Upper lobe of right lung (tissue), 1 donor: ENCODE measurements at regions not wholly inside any gene's neighbourhood (a gene's known extent, or its start where the extent isn't known, plus 50 kb on each side); places are given as distances from the start of the nearest gene placed in this dataset.
A peak's percentile ranks its signal among the peaks of the same experiment; 100 is the strongest.
"Not testable (repeated sequence)": the region's sequence is repeated elsewhere in the genome, so short reads cannot be mapped to it uniquely, and the experiment has no call there.

ENCODE experiments used
- ATAC-seq: fragments of 200-7000 bp; cut with Tn5 transposase; one replicate; pipeline ENCODE4 v1.9.1; 2020; ENCODE audit warnings: mild to moderate bottlenecking, moderate library complexity
- DNase-seq: peaks from one replicate; pipeline ENCODE4 v3.0.0-alpha.2; 2020
- H3K27ac ChIP-seq: fragments of 200-600 bp; one replicate; pipeline ENCODE4 v1.8.0; 2022
- H3K27me3 ChIP-seq: fragments of 200-600 bp; one replicate; pipeline ENCODE4 v1.8.0; 2022; ENCODE audit warnings: mild to moderate bottlenecking
- H3K36me3 ChIP-seq: fragments of 200-600 bp; one replicate; pipeline ENCODE4 v1.8.0; 2022
- H3K4me1 ChIP-seq: fragments of 200-600 bp; one replicate; pipeline ENCODE4 v1.8.0; 2022
- H3K4me3 ChIP-seq: fragments of 200-600 bp; one replicate; pipeline ENCODE4 v1.8.0; 2022; ENCODE audit warnings: mild to moderate bottlenecking
- H3K9me3 ChIP-seq: fragments of 200-600 bp; one replicate; pipeline ENCODE4 v1.8.0; 2022
- intact Hi-C: fragments of 100-400 bp; cut with DNase I; formaldehyde crosslinking; loops from one replicate; pipeline ENCODE4 v1.11.0; 2022
- donor health status: DM: no; HTN: yes; CAD: no; lungs with severe emphysema.

GRCh38 chr10:46773897-46774236 is 137.4 kb upstream of the PTPN20 start:
- H3K4me1 ChIP-seq, H3K4me3 ChIP-seq, H3K27me3 ChIP-seq, ATAC-seq, intact Hi-C loops, DNase-seq, H3K36me3 ChIP-seq, H3K9me3 ChIP-seq, H3K27ac ChIP-seq: not testable (repeated sequence)

- H3K36me3 ChIP-seq, H3K4me1 ChIP-seq, H3K27ac ChIP-seq, H3K4me3 ChIP-seq, H3K9me3 ChIP-seq, H3K27me3 ChIP-seq, intact Hi-C loops, DNase-seq: not testable (repeated sequence)
- peak; percentile 27 for ATAC-seq
Measured at GRCh38 chr10:46774366-46774765, 136.9 kb upstream of the PTPN20 start.

DNA sequence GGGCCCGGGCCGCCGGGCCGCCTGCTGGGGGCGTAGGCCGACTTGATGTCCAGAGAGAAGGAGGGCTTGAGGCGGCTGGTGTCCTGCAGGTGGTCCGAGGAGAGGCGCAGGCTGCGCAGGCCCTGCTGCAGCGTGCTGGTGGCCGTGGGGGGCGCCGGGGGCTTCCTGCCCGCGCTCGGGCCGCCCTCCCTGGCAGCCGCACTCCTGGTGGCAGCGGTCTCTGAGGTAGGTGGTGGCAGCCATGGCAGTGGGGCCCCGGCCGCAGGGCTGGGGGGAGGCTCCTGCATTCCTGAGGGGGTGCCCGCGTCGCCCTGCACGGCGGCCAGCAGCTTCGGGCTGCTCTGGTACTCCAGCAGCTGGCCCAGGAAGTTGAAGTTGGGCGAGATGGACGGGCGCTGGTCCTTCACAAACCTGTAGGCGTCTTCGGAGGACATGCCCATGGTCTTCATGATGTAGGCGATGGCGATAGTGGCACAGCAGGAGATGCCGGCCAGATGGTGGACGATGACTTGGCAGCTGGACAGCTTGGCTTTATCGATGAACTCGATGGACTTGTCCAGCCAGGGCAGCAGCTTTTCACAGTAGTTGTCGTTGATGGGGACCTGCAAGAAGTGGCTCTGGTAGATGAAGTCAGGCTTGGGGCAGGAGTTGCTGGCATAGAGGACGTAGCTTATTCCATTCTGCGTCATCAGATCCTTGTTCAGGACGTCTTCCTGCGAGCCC is 136.1 kb upstream of the PTPN20 start:
- H3K4me3 ChIP-seq, H3K36me3 ChIP-seq, H3K27ac ChIP-seq, DNase-seq, intact Hi-C loops, H3K27me3 ChIP-seq, H3K4me1 ChIP-seq, H3K9me3 ChIP-seq: not testable (repeated sequence)
- peak; percentile 13 for ATAC-seq

- H3K4me3 ChIP-seq, H3K36me3 ChIP-seq, DNase-seq, H3K9me3 ChIP-seq, H3K27ac ChIP-seq, intact Hi-C loops, H3K27me3 ChIP-seq, H3K4me1 ChIP-seq: not testable (repeated sequence)
- ATAC-seq = peak; percentile 19
Measured at GRCh38 chr10:46775668-46776059, 135.6 kb upstream of the PTPN20 start.

DNA sequence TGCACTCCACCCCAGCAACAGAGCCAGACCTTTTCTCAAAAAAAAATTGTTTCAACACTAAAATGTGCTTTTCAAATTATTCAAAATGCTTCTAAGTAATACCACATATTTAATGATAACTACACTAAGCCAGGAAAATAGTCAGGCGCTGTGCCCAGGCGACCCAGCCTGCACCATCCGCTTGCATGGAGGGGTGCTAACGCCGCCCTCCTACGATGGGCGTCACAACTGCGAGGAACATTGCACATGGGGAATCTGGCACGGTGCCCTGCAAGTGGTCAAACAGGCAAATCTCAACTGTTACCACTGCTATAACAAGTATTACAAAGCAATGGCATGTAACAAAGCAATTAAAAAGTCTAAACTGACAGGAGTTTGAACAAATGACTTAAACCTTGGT is 131.7 kb upstream of the PTPN20 start:
- ATAC-seq (peak; percentile 61), DNase-seq (peak; percentile 78)
- H3K9me3 ChIP-seq, H3K4me3 ChIP-seq, H3K27ac ChIP-seq, H3K4me1 ChIP-seq, H3K27me3 ChIP-seq, intact Hi-C loops, H3K36me3 ChIP-seq: not testable (repeated sequence)

DNA sequence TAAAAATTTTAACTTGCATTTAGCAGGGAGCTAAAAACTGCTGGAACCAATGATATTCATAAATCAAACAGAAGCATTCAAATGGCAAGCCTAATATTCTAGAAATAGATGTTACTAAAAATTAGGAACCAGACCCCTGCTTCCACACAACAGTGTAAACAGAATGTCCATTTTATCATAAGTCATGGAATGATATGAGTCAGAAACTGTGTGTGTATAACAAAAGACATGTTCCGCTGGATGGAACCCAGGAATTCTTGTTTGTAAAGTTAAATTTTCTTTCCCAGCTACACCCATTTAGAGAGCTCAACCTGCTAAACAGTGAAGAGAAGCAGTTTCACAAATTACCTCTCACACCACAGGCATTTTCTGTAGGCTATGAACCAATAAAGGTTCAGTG is 131.1 kb upstream of the PTPN20 start:
- H3K4me1 ChIP-seq, DNase-seq, H3K27me3 ChIP-seq, H3K4me3 ChIP-seq, intact Hi-C loops, ATAC-seq, H3K27ac ChIP-seq, H3K36me3 ChIP-seq, H3K9me3 ChIP-seq: not testable (repeated sequence)

DNA sequence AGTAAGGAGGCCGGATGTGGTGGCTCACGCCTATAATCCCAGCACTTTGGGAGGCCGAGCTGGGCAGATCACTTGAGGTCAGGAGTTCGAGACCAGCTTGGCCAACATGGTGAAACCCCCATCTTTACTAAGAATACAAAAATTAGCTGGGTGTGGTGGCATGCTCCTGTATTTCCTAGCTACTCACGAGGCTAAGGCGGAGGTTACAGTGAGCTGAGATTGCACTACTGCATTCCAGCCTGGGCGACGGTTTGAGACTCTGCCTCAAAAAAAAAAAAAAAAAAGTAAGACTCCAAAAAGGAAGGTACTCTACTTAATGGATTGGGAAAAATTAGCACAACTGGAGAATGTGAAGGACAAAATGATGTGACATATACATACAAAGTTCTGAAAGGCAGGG is 130.2 kb upstream of the PTPN20 start:
- DNase-seq, H3K4me3 ChIP-seq, H3K9me3 ChIP-seq, H3K27ac ChIP-seq, H3K36me3 ChIP-seq, ATAC-seq, H3K27me3 ChIP-seq, intact Hi-C loops, H3K4me1 ChIP-seq: not testable (repeated sequence)

DNA sequence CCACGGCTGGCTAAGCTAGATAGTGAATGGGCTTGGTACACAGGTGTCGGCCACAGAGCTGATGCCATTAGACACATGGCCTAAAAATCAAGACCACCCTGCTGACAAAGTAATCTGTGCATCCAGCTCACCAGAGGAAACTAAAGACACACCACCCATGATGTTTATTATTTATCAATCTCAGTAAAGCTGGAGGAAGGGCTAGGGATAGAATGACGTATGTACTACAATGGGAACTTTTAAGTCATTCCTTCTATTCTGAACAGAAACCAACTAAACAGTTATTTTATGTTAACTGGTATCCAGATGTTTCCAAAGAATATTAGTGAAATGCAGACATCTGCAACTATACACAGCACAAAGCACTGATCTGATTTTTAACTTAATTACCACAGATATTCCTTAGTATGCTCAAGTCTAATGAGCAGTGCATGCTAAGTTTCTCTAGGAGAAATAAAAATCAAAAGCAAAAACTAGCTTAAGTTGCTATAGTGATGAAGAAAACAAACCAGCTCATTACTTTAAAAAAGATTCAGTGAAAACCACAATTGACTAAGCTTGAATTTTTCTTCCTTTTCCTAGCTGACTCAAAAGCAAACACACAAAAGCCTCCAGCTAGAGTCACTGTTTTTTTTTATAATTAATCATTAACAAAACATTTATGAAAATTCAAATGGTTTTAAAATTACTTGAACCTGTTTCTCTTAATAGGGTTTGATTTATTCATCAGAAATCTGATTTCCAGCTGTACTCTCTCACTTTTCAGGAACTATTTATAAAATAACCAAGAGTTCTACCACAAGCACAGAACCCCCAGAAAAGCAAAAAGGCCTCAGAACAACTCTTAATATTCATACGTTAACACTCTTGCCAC is 129.0 kb upstream of the PTPN20 start:
- H3K36me3 ChIP-seq, H3K4me1 ChIP-seq, ATAC-seq, DNase-seq, intact Hi-C loops, H3K9me3 ChIP-seq, H3K4me3 ChIP-seq, H3K27ac ChIP-seq, H3K27me3 ChIP-seq: not testable (repeated sequence)

GRCh38 chr10:46784665-46785064 is 126.6 kb upstream of the PTPN20 start:
- H3K4me3 ChIP-seq, intact Hi-C loops, H3K27me3 ChIP-seq, H3K27ac ChIP-seq, H3K9me3 ChIP-seq, H3K36me3 ChIP-seq, DNase-seq, ATAC-seq, H3K4me1 ChIP-seq: not testable (repeated sequence)

- H3K36me3 ChIP-seq, H3K27me3 ChIP-seq, intact Hi-C loops, H3K4me1 ChIP-seq, DNase-seq, ATAC-seq, H3K9me3 ChIP-seq: not testable (repeated sequence)
- Histone ChIP-seq H3K4me3 (peak overlapping the region; percentile 68), H3K27ac (peak overlapping the region; percentile 76)
Measured at GRCh38 chr10:46786125-46786517, 125.1 kb upstream of the PTPN20 start.

DNA sequence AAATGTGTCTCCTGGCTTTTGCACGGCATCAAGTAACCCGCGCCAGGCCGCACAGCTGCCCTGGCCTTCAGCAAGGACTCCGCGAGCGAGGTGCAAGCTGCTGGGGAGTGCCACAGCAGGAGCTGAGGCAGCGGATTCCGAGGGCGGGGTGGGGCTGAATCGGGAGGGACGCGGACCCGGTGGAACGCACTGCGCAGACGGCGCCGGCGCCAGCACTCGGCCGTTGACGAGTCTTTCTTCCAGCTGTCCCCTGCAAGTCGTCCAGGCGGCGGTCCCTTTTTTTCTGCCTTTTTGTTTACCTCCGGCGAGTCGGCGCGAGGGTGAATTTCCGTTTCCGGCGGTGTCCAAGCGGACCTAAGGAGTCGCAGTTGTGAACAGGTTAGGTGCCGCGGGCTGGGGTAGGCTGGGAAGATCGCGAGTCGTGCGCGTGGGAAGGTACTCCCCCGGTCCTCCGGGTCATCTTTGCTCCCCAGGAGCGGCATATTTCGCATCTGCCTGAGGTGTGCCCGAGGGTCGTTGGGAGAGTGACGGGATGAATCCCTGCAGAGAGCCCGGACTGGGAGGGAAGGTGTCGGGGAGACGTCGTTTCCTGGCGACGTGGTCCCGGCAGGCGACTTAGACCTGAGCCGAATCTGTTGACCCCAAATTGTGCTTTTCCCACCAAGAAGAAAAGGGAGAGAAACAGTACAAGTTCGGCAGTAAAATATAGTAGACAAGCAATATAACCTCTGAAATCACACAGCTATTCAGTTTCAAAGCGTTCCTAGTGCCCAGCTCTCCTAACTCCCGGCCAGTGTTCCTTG is 124.5 kb upstream of the PTPN20 start:
- H3K9me3 ChIP-seq, intact Hi-C loops, H3K4me1 ChIP-seq, H3K27me3 ChIP-seq, H3K36me3 ChIP-seq: not testable (repeated sequence)
- Histone ChIP-seq H3K4me3 (peak overlapping the region; percentile 68), H3K27ac (peak overlapping the region; percentile 76)
- DNase-seq (peak; percentile 92), ATAC-seq (peak; percentile 93)
